Astrocyte of the cerebellum (primary cell): ENCODE measurements at regions not wholly inside any gene's neighbourhood (a gene's known extent, or its start where the extent isn't known, plus 50 kb on each side); places are given as distances from the start of the nearest gene placed in this dataset.

Experiments used
- DNase-seq: peaks from one replicate; pipeline ENCODE4 v3.0.0-alpha.2; 2011; ENCODE audit warnings: low read depth
- H3K4me3 ChIP-seq: 2 replicates; pipeline ENCODE4 v1.5.1; 2011; ENCODE audit warnings: mild to moderate bottlenecking, low read depth, low read length, moderate library complexity
- CTCF ChIP-seq: IDR thresholded peaks from 2 replicates; pipeline ENCODE4 v1.5.1; 2012; ENCODE audit warnings: low read length, low read depth, moderate library complexity, mild to moderate bottlenecking; ENCODE audit errors: missing control alignments
- in situ Hi-C: cut with HindIII; loops from 2 replicates; pipeline ENCODE4 v1.10.0; 2017; ENCODE audit warnings: low sequenced_read_pairs

- no peak for DNase-seq
- in situ Hi-C loops = no loop called here
- TF ChIP-seq CTCF = no peak
- H3K4me3 ChIP-seq = no peak overlapping the region
Observed at GRCh38 chr4:41394481-41394894, 137.8 kb downstream of the UCHL1 start.

DNA sequence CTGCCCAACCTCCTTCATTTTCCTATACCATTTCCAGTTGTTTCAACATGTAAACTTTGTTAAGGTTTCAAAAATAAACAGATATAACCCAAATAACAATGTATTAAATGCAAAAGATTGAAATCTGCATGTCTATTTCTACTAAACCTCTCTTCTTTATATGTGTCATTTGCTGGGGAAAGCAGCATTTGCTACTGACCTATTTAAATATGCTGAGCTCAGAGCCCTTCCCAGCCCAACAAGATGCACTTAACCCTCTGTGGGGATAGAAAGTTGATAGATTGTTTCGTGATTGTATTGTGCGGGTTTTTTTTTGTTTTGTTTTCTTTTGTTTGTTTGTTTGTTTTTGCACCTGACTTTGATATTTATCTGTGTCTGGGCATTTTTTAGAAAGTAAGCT is 139.5 kb downstream of the UCHL1 start:
- no peak overlapping the region for H3K4me3 ChIP-seq
- in situ Hi-C loops = no loop called here
- DNase-seq = no peak
- TF ChIP-seq CTCF = no peak

DNA sequence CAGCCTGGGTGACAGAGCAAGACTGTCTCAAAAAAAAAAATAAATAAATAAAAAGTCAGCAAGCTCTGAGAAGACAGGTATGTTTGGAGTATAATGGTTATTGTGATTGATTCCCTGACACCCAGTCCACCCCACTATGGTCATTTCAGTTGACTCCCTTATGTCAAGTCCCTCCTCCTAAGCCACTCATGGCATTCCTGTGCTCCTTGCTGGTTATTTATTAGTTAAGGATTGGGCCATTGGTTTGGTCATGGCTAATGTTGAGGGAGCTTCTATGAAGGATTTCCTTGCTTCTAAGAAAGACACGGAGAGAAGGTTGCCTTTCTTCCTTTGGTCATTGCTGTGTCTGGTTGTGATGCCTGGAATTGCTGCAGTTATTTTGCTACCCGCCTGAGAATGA is 140.1 kb downstream of the UCHL1 start:
- no peak overlapping the region for H3K4me3 ChIP-seq
- in situ Hi-C loops = no loop called here
- DNase-seq = no peak
- TF ChIP-seq CTCF = no peak

- in situ Hi-C loops = no loop called here
- no peak overlapping the region for H3K4me3 ChIP-seq
- no peak for TF ChIP-seq CTCF
- no peak for DNase-seq
Observed at GRCh38 chr4:41399231-41399630, 138.7 kb upstream of the LIMCH1 start.

DNA sequence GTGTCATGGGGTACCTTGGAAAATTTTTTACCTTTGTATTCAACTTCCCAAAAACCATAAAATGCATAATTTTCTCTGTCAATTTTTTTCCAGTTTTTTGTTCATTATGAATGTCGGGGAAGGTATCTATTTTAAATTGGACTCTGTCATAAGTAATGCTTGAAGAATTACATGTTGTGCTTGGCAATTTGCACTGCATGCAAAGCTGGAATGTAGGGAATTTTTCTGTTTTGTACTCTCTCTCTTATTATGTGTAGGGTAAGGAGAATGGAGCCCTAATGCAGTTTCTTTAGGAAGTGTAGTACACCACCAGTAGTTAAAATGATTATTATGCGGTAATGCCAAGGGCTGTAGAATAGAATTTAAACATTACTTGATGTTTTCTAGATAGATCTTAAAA is 137.7 kb upstream of the LIMCH1 start:
- no peak for TF ChIP-seq CTCF
- in situ Hi-C loops = no loop called here
- H3K4me3 ChIP-seq = no peak overlapping the region
- DNase-seq = no peak

- no peak for DNase-seq
- no peak for TF ChIP-seq CTCF
- in situ Hi-C loops = no loop called here
- no peak overlapping the region for H3K4me3 ChIP-seq
Observed at GRCh38 chr4:41405464-41406112, 132.4 kb upstream of the LIMCH1 start.
